Naive thymus-derived CD8-positive, alpha-beta T cell (primary cell): ENCODE measurements at regions not wholly inside any gene's neighbourhood (a gene's known extent, or its start where the extent isn't known, plus 50 kb on each side); places are given as distances from the start of the nearest gene placed in this dataset.
"Not testable (repeated sequence)": the region's sequence is repeated elsewhere in the genome, so short reads cannot be mapped to it uniquely, and the experiment has no call there.

Source experiments
- ATAC-seq, 2 donors: fragments of 150-1000 bp; cut with Tn5 transposase in 1 of 2; sonication (Bioruptor Pico), chemical (Tn5 transposase) in 1 of 2; 1 replicate in 1 of 2; 2 replicates in 1 of 2; pipeline ENCODE4 v1.10.0; 2021; ENCODE audit warnings: mild to moderate bottlenecking in 2 of 2, moderate library complexity in 2 of 2
- POLR2A ChIA-PET: fragments of 350-600 bp; sonication (Branson Sonifier 250); formaldehyde crosslinking; loops from one replicate; lab custom pipeline; 2021; ENCODE audit warnings: antibody characterized with exemption; lab: Charles Lee
- DNase-seq, 10 donors: peaks; one replicate each; pipeline versions ENCODE4 v3.0.0 to v3.0.0-alpha.2; 2020 to 2022
- H3K27ac Mint-ChIP-seq, 10 donors: one replicate each; pipeline ENCODE4 v1.8.0; 2020 to 2022; ENCODE audit warnings: mild to moderate bottlenecking in 10 of 10, mixed read lengths in 10 of 10, moderate library complexity in 4 of 10, inconsistent platforms in 1 of 10
- H3K27me3 Mint-ChIP-seq, 5 donors: one replicate each; pipeline ENCODE4 v1.8.0; 2021 to 2022; ENCODE audit warnings: mixed read lengths in 5 of 5
- H3K36me3 Mint-ChIP-seq, 3 donors: one replicate each; pipeline ENCODE4 v1.8.0; 2020 to 2022; ENCODE audit warnings: mixed read lengths in 3 of 3, mild to moderate bottlenecking in 2 of 3, inconsistent platforms in 1 of 3
- H3K4me1 Mint-ChIP-seq, 4 donors: one replicate each; pipeline ENCODE4 v1.8.0; 2021 to 2022; ENCODE audit warnings: mixed read lengths in 4 of 4
- H3K4me3 Mint-ChIP-seq, 10 donors: one replicate each; pipeline ENCODE4 v1.8.0; 2020 to 2022; ENCODE audit warnings: mild to moderate bottlenecking in 10 of 10, mixed read lengths in 10 of 10, moderate library complexity in 6 of 10, inconsistent platforms in 1 of 10
- H3K9me3 Mint-ChIP-seq, 9 donors: one replicate each; pipeline ENCODE4 v1.8.0; 2020 to 2022; ENCODE audit warnings: mixed read lengths in 9 of 9, mild to moderate bottlenecking in 3 of 9, inconsistent platforms in 1 of 9, moderate library complexity in 1 of 9

DNA sequence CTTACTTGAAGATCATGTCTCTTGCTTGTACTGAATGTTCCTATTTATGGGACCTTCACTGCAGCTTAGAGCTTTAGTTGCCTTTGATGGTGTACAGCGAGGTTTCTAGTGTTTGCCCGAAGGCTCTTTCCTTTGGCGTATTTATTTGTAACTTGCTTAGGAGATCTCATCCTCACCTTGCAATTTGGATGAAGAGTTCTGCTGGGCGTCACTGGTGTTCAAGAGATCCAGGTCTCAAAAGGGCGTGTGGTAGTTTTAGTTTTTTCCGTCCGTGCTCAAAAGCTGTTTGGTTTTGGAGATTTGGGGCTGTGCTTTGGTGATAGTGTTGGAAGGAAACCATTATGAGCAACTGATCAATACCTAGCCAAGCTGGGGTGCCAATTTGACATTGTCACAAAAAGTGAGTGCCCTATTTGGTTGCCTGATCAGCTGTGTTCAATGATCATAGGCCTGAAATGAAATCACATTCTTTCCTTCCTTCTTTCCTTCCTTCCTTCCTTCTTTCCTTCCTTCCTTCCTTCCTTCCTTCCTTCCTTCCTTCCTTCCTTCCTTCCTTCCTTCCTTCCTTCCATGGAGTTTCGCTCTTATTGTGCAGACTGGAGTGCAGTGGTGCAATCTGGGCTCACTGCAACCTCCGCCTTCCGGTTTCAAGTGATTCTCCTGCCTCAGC, 69.7 kb upstream of the GRAMD1B start:
- POLR2A ChIA-PET, result no interaction called here
- DNase-seq (no peak), ATAC-seq (no peak)
- Mint-ChIP-seq H3K27ac (no peak overlapping the region), H3K4me3 (no peak overlapping the region), H3K27me3 (peaks cover 20 to 78% (median 52%) of the 10 kb centered on the region in 5 donors), H3K9me3 (no peaks in the 10 kb centered on the region), H3K36me3 (peaks cover 0 to 2% (median 0%) of the 10 kb centered on the region in 3 donors), H3K4me1 (peaks cover 4 to 26% (median 12%) of the 10 kb centered on the region in 4 donors)

DNA sequence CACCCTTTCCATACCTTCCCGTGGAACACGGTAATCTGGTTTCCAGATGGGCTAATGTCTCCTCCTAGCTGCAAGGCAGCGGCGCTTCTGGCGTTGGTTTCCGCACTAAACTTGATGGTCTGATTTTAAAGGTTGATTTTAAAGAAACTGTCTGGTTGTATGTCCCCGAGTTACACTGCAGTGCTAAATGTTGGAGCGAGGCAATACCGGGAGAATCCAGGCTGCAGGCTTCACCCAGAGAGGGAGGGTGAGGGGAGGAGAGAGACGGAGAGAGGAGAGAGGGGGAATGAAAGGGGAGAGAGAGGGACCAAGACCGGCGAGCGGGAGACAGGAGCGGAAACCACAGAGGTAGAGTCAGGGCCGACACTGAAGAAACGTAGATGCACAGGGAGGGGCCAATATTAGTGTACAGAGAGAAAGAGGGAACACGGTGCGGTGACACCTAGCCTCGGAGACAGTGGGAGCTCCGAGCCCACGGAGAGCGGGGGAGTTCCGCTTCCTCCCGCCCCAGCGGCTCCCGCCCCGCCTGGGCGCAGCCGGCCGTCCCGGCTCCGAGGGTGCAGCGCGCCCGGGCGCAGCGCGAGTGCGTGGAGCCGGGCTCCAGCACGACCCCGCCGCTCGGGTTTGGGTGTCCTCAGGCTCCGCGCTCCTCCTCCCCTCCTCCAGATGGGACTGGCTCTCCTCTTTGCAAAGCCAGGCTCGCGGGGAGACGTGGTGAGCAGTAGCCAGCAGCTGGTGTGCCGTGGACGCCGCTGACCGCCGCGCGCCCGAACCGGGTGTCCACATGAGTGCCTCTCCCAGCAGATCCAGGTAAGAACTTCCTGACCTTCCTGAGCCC, 71.9 kb upstream of the GRAMD1B start:
- ATAC-seq (no peak), DNase-seq (no peak)
- POLR2A ChIA-PET, result no interaction called here
- H3K27ac Mint-ChIP-seq, result no peak overlapping the region
- peaks cover 0 to 2% (median 0%) of the 10 kb centered on the region in 3 donors for H3K36me3 Mint-ChIP-seq
- no peaks in the 10 kb centered on the region for H3K9me3 Mint-ChIP-seq
- H3K4me1 Mint-ChIP-seq, result peaks cover 4 to 16% (median 12%) of the 10 kb centered on the region in 4 donors
- peak overlapping the region; percentile 4 to 84 (median 63) for H3K4me3 Mint-ChIP-seq
- H3K27me3 Mint-ChIP-seq, result peaks cover 19 to 76% (median 45%) of the 10 kb centered on the region in 5 donors

DNA sequence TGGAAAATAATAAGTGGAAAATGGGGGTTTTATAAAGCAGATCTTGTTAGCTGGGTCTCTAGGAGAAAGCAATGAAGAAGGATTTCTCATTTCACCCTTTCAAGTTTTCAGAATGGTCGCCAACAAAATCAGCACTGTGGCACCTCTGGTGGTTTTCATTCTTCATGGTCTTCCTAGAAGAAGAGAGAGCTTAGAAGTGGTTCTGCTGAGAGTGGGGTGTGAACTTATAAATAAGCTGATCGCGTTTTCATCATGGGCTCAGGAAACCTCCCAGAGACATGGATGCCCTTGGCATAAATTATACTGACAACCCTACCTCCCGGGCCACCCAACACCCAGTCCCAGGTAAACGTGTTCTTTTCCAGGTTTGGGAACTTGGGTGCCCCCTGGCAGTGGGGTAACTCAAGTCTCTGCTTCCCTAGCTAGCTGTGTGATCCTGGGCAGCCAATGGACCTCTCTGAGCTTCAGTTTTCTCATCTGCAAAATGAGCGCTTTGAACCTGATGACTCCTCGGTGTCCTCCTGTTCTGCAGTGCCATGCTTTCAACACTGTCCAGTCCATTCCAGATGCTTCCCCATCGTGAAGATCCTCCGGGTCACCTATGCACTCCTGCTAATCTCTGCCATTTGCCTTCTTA, 72.6 kb upstream of the GRAMD1B start:
- Mint-ChIP-seq H3K4me1 (peaks cover 4 to 16% (median 9%) of the 10 kb centered on the region in 4 donors), H3K9me3 (no peaks in the 10 kb centered on the region), H3K27me3 (peaks cover 18 to 76% (median 41%) of the 10 kb centered on the region in 5 donors), H3K4me3 (peak overlapping the region in 9 of 10 donors; percentile 33 to 84 (median 63)), H3K27ac (no peak overlapping the region), H3K36me3 (peaks cover 0 to 2% (median 0%) of the 10 kb centered on the region in 3 donors)
- POLR2A ChIA-PET, result no interaction called here
- DNase-seq (no peak), ATAC-seq (no peak)

DNA sequence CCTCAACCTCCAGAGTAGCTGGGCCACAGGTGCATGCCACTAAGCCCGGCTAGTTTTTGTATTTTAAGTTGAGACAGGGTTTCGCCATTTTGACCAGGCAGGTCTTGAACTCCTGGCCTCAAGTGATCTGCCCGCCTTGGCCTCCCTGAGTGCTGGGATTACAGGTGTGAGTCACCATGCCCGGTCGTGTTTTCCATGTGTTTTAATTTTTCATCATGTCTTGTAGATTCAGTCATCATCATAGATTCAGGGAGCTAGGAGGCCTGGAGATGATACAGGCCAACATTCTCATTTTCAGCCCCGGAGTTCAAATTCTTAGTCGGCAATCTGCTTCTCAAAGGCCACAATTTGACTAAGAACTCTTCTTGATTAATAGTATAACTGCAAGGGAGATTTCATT, 73.5 kb upstream of the GRAMD1B start:
- DNase-seq, result no peak
- Mint-ChIP-seq H3K27ac (no peak overlapping the region), H3K9me3 (no peaks in the 10 kb centered on the region), H3K27me3 (peaks cover 16 to 71% (median 39%) of the 10 kb centered on the region in 5 donors), H3K36me3 (peaks cover 0 to 2% (median 0%) of the 10 kb centered on the region in 3 donors), H3K4me3 (no peak overlapping the region), H3K4me1 (peaks cover 4 to 16% (median 9%) of the 10 kb centered on the region in 4 donors)
- POLR2A ChIA-PET, result no interaction called here
- ATAC-seq, result no peak

DNA sequence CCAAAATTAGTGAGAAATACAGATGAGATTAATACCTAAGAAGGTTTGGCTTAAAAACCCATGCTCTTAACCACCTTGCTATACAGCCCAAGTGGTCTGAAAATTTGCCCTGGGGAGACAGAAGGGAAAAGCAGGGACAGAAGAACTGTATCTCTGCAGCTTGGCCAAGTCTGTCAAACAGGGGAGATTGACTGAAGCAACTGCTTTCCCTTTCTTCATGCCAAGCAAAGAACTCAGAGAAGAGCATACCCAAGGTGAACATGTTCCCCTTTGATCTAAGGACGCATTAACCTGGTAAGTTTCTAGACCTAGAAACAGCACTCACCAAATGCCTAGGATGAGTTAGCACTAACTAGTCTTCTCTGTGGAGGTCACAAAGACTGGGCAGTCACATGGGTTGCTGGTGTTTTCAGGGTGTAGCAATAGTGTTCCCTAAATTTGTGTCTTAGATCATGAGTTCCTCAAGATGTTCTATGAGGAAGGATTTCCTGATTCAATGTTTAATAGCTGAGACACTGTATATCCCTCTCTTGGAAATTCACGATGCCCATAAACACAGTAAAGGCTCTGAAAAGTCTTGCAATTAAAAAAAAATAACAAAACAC, 75.6 kb upstream of the GRAMD1B start:
- POLR2A ChIA-PET, result no interaction called here
- DNase-seq (no peak), ATAC-seq (no peak)

DNA sequence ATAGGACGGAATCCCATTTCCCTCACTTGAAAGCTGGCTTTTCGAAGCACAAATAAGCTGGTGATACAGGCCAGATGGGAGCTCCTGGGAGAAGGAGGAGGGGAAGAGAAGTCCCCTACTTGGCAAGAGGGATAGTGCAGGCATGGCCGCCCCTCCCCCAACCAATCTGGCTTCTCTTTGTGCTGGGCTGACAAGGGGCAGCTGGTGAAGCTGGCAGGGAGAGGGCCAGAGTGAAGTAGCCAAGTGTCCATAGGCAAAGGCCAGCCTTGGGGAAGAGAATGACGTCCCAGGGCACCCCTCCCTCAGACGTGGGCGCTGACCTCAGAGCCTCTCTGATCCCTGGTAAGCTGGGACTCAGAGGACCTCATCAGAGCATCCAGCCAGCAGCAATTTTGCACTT, 78.7 kb upstream of the GRAMD1B start:
- no peak for ATAC-seq
- POLR2A ChIA-PET, result no interaction called here

More for the DNA sequence above, 75.6 kb upstream of the GRAMD1B start:
- Mint-ChIP-seq H3K4me3 (no peak overlapping the region), H3K27ac (no peak overlapping the region), H3K36me3 (peaks cover 0 to 2% (median 0%) of the 10 kb centered on the region in 3 donors), H3K9me3 (no peaks in the 10 kb centered on the region), H3K27me3 (peaks cover 11 to 55% (median 25%) of the 10 kb centered on the region in 5 donors), H3K4me1 (peaks cover 4 to 16% (median 9%) of the 10 kb centered on the region in 4 donors)

DNA sequence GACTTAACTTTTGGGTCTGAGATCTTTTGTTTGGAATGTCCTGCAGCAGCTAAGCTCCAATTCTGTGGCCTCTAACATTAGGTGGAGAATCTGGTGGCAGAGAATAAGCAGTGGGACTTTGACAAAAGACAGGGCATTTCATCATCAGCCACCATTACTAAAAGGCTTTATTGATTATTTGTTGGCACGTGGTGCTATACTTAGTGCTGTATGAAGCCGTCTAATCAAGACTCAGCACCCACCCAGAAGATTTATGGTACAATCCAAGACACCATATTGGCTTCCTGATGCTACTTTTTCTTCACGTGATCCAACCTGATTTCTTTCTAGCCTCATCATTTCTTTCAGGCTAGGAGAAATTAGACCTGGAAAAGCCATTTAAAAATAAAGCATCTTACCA, 80.7 kb upstream of the GRAMD1B start:
- no peak for DNase-seq
- Mint-ChIP-seq H3K9me3 (no peaks in the 10 kb centered on the region), H3K4me3 (no peak overlapping the region), H3K36me3 (no peaks in the 10 kb centered on the region), H3K27ac (no peak overlapping the region), H3K4me1 (no peaks in the 10 kb centered on the region), H3K27me3 (peaks cover 0 to 31% (median 11%) of the 10 kb centered on the region in 5 donors)
- POLR2A ChIA-PET, result no interaction called here
- ATAC-seq, result no peak

More for the DNA sequence above, 78.7 kb upstream of the GRAMD1B start:
- Mint-ChIP-seq H3K9me3 (no peaks in the 10 kb centered on the region), H3K4me3 (no peak overlapping the region), H3K36me3 (no peaks in the 10 kb centered on the region), H3K27ac (no peak overlapping the region), H3K4me1 (no peaks in the 10 kb centered on the region), H3K27me3 (peaks cover 4 to 49% (median 15%) of the 10 kb centered on the region in 5 donors)
- no peak for DNase-seq

DNA sequence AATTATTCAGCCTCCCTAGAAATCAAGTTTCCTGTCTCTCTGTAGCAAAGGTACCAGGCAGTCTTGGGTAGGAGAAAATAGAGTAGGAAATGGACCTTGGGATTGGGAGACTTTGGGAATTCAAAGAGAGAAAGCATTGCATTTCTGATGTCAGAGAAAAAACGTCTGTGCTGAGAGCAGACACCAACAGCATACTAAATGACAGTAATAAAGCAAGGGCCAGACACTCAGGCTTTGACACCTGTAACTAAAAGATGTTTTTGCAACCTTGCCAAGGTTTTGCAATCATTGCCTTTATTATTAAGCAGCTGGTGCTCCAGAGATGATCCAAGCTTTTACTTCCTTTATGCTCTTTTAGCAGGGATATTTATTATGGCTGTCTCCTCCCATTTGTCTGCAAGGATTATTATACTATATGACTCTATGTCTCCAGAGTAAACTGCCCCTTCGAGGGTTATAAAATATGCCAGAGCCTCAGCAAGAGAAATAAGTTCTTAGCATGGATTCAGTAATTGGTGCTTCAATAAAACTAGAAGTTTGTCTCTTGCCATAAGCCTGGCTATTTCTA, 85.2 kb upstream of the GRAMD1B start:
- ATAC-seq (no peak), DNase-seq (no peak)
- Mint-ChIP-seq H3K36me3 (no peaks in the 10 kb centered on the region), H3K4me1 (no peaks in the 10 kb centered on the region), H3K27me3 (peaks cover 0 to 19% (median 9%) of the 10 kb centered on the region in 5 donors), H3K9me3 (peaks cover 0 to 4% (median 0%) of the 10 kb centered on the region in 9 donors), H3K27ac (no peak overlapping the region), H3K4me3 (no peak overlapping the region)
- POLR2A ChIA-PET, result no interaction called here

DNA sequence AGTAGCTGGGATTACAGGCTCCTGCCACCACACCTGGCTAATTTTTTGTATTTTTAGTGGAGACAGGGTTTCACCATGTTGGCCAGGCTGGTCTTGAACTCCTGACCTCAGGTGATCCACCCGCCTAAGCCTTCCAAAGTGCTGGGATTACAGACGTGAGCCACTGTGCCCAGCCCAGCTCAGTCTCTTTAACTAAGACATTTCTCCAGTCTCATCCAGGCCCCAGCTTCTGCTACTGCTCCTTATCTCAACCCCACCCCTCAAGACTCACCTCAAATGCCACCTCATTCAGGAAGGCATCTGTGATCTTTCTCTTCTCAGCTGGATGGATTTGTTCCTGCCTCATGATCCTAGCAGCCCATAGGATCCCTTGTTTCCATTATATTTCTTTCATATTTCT, 85.9 kb upstream of the GRAMD1B start:
- ATAC-seq, H3K27ac Mint-ChIP-seq, POLR2A ChIA-PET, H3K4me1 Mint-ChIP-seq, H3K9me3 Mint-ChIP-seq, H3K36me3 Mint-ChIP-seq, H3K4me3 Mint-ChIP-seq, DNase-seq: not testable (repeated sequence)
- peaks cover 0 to 14% (median 8%) of the 10 kb centered on the region in 5 donors for H3K27me3 Mint-ChIP-seq

DNA sequence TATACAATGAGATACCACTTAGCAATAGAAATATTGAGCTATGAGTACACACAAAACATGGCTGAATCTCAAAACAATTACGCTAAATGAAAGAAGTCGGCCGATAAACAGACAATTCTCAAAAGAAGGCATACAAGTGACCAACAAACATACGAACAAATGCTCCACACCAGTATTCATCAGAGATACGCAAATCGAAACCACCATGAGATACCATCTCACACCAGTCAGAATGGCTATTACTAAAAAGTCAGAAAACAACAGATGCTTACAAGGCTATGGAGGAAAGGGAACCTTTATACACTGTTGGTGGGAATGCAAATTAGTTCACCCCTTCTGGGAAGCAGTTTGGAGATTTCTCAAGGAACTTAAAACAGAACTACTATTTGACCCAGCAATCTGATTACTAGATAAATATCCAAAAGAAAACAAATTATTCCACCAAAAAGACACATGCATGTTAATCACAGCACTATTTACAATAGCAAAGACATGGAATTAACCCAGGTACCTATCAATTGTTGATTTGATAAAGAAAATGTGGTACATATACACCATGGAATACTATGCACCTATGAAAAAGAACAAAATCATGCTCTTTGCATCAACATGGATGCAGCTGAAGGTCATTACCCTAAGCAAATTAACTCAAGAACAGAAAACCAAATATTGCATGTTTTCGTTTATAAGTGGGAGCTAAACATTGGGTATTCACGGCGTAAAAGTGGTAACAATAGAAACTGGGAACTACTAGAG, 90.9 kb upstream of the GRAMD1B start:
- Mint-ChIP-seq H3K27me3 (peaks cover 6 to 12% (median 10%) of the 10 kb centered on the region in 5 donors), H3K36me3 (peaks cover 0 to 4% (median 3%) of the 10 kb centered on the region in 3 donors), H3K27ac (no peak overlapping the region), H3K9me3 (peaks cover 0 to 10% (median 2%) of the 10 kb centered on the region in 9 donors), H3K4me1 (no peaks in the 10 kb centered on the region), H3K4me3 (no peak overlapping the region)
- ATAC-seq (no peak), DNase-seq (no peak)
- POLR2A ChIA-PET, result interaction anchor here (0.6 kb wide), 2 partner anchors 22 to 281 kb away, joined by 4 to 6 read pairs; no protein-coding TSS in a partner anchor

DNA sequence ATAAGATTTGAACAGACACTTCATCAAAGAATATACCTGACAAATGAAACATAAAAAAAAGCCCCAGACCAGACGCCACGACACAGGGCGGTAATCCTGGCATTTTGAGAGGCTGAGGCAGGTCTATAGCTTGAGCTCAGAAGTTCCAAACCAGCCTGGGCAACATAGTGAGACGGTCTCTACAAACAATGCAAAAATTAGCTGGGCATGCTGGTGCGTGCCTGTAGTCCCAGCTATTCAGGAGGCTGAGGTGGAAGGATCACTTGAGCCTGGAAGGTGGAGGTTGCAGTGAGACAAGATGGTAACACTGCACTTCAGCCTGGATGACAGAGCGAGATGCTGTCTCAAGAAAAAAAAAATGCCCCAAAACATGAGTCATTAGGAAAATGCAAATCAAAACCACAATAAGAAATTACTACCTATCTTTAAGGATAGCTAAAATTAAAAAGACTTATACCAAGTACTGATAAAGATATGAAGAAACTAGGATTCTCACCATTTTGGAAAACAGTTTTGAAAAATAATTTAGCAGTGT, 91.7 kb upstream of the GRAMD1B start:
- Mint-ChIP-seq H3K4me1 (no peaks in the 10 kb centered on the region), H3K9me3 (peaks cover 0 to 10% (median 2%) of the 10 kb centered on the region in 9 donors), H3K27ac (no peak overlapping the region), H3K4me3 (no peak overlapping the region), H3K36me3 (peaks cover 0 to 4% (median 3%) of the 10 kb centered on the region in 3 donors), H3K27me3 (peaks cover 6 to 11% (median 10%) of the 10 kb centered on the region in 5 donors)
- ATAC-seq (no peak), DNase-seq (no peak)
- POLR2A ChIA-PET, result no interaction called here
